Adrenal gland (tissue), 5 donors: ENCODE measurements at regions not wholly inside any gene's neighbourhood (a gene's known extent, or its start where the extent isn't known, plus 50 kb on each side); places are given as distances from the start of the nearest gene placed in this dataset.

Experiments used
- POLR2A ChIP-seq, 2 donors: fragments of 450-650 bp; IDR thresholded peaks; one replicate each; pipeline ENCODE4 v1.6.1; 2017; ENCODE audit warnings: antibody characterized with exemption in 2 of 2, mild to moderate bottlenecking in 2 of 2, moderate library complexity in 1 of 2
- TF ChIP-seq, protein P1 (sequence below), 6 experiments: fragments of 450-650 bp in 4 of 6; fragments of 200-600 bp in 2 of 6; sonication (generic) in 1 of 6; IDR thresholded peaks; 1 replicate in 5 of 6; 2 replicates in 1 of 6; pipeline versions ENCODE4 v1.5.1 to v1.8.0; 2016 to 2021; ENCODE audit warnings: antibody characterized with exemption in 6 of 6, mild to moderate bottlenecking in 2 of 6, moderate library complexity in 1 of 6
- donor health status: DM: no; HTN: no; CAD: no.

GRCh38 chr16:66113223-66113622 lies 253.3 kb upstream of the CDH5 start:
- TF ChIP-seq, protein P1, sequence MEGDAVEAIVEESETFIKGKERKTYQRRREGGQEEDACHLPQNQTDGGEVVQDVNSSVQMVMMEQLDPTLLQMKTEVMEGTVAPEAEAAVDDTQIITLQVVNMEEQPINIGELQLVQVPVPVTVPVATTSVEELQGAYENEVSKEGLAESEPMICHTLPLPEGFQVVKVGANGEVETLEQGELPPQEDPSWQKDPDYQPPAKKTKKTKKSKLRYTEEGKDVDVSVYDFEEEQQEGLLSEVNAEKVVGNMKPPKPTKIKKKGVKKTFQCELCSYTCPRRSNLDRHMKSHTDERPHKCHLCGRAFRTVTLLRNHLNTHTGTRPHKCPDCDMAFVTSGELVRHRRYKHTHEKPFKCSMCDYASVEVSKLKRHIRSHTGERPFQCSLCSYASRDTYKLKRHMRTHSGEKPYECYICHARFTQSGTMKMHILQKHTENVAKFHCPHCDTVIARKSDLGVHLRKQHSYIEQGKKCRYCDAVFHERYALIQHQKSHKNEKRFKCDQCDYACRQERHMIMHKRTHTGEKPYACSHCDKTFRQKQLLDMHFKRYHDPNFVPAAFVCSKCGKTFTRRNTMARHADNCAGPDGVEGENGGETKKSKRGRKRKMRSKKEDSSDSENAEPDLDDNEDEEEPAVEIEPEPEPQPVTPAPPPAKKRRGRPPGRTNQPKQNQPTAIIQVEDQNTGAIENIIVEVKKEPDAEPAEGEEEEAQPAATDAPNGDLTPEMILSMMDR (IDR thresholded peaks at IDR 0.05), result no peak
- TF ChIP-seq POLR2A (IDR thresholded peaks at IDR 0.05), result no peak
